Right lobe of liver (tissue), 6 donors: ENCODE measurements at regions not wholly inside any gene's neighbourhood (a gene's known extent, or its start where the extent isn't known, plus 50 kb on each side); places are given as distances from the start of the nearest gene placed in this dataset.

Experiments used
- ATAC-seq, 4 donors: fragments of 200-7000 bp; cut with Tn5 transposase; one replicate each; pipeline ENCODE4 v1.9.1; 2020; ENCODE audit warnings: mild to moderate bottlenecking in 4 of 4, moderate library complexity in 4 of 4
- DNase-seq, 3 donors: peaks; one replicate each; pipeline ENCODE4 v3.0.0-alpha.2; 2020
- H3K27ac ChIP-seq, 3 donors: fragments of 200-600 bp; one replicate each; pipeline ENCODE4 v1.8.0; 2022
- H3K27me3 ChIP-seq, 2 donors: fragments of 200-600 bp; one replicate each; pipeline ENCODE4 v1.8.0; 2022
- H3K36me3 ChIP-seq, 4 donors: fragments of 200-600 bp; sonication (generic) in 1 of 4; one replicate each; pipeline versions ENCODE4 v1.5.1 to v1.8.0; 2017 to 2022; ENCODE audit warnings: control low read depth in 1 of 4
- H3K4me1 ChIP-seq, 4 donors: fragments of 200-600 bp; sonication (generic) in 1 of 4; one replicate each; pipeline versions ENCODE4 v1.5.1 to v1.8.0; 2017 to 2022; ENCODE audit warnings: control low read depth in 1 of 4
- H3K4me3 ChIP-seq, 3 donors: fragments of 200-600 bp; one replicate each; pipeline ENCODE4 v1.8.0; 2022
- H3K9me3 ChIP-seq, 4 donors: fragments of 200-600 bp; sonication (generic) in 1 of 4; one replicate each; pipeline versions ENCODE4 v1.5.1 to v1.8.0; 2017 to 2022; ENCODE audit warnings: control low read depth in 1 of 4
- CTCF ChIP-seq, 4 donors: fragments of 200-600 bp in 3 of 4; fragments of 450-650 bp in 1 of 4; IDR thresholded peaks; one replicate each; pipeline versions ENCODE4 v1.5.1 to v1.8.0; 2016 to 2022; ENCODE audit warnings: antibody characterized with exemption in 4 of 4, mild to moderate bottlenecking in 2 of 4
- POLR2A ChIP-seq: fragments of 450-650 bp; IDR thresholded peaks from one replicate; pipeline ENCODE4 v1.6.1; 2017; ENCODE audit warnings: antibody characterized with exemption, mild to moderate bottlenecking
- WGBS: methylation state at CpG from one replicate; pipeline ENCODE4 v1.1.6; 2018; ENCODE audit warnings: low coverage, low lambda C conversion rate; ENCODE audit not compliant: insufficient coverage; ENCODE audit errors: missing lambda C conversion rate; 5-methylcytosine and 5-hydroxymethylcytosine counted together
- intact Hi-C, 2 donors: fragments of 100-400 bp; cut with DNase I; formaldehyde crosslinking; loops; one replicate each; pipeline versions ENCODE4 v1.11.2 to v1.14.1; 2022
- donor health status: DM: no; HTN: yes; CAD: no.
- donor health status: DM: no; HTN: no; CAD: no.
- donor health status: DM: no; HTN: no; CAD: no.
- donor health status: DM: no; HTN: yes; CAD: no.
- donor health status: DM: no; HTN: yes; CAD: no.

DNA sequence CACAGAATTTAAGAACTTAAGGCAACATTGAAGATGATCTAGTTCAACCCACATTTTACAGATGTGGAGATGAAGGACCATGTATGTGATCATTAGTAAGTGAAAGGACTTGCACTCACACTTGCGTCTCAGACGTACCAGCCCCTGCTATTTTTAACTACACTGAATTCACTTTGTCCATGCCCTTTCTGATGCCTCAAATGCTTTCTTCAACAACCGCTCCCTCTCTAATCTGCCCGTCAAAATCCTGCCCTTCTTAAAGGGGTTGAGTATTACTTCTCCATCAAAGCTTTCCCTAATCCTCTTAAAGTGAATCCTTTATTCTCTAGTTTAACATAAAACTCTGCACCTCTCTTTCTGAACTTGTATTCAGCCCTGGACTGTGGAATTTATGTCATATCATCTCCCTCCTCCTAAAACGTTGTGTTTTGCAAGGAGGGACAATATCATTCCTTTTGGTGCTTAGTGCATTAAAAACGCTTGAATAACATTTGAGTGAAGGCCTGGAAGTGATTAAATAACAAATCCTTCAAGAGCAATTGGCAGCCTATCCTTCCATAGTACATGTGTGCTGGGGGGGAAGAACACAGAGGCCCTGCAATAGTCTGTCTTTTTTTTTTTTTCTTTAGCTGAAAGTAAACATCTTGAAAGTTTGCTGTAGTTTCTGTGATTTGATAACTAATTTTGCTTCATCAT lies 493.3 kb downstream of the LMO7 start:
- H3K27me3 ChIP-seq = no peaks in the 10 kb centered on the region
- no peak overlapping the region for H3K27ac ChIP-seq
- no peaks in the 10 kb centered on the region for H3K36me3 ChIP-seq
- no peak overlapping the region for H3K4me3 ChIP-seq
- DNase-seq (no peak), ATAC-seq (no peak)
- no peaks in the 10 kb centered on the region for H3K4me1 ChIP-seq
- 39% methylated on average over 6 of the region's 6 CpGs for WGBS
- no peak for TF ChIP-seq POLR2A
- intact Hi-C loops = no loop called here
- no peaks in the 10 kb centered on the region for H3K9me3 ChIP-seq

GRCh38 chr13:76127922-76128321 lies 491.8 kb downstream of the LMO7 start:
- no peaks in the 10 kb centered on the region for H3K36me3 ChIP-seq
- no peaks in the 10 kb centered on the region for H3K27me3 ChIP-seq
- ATAC-seq (no peak), DNase-seq (no peak)
- TF ChIP-seq CTCF (IDR thresholded peaks at IDR 0.05) = no peak
- TF ChIP-seq POLR2A = no peak
- intact Hi-C loops = no loop called here
- H3K9me3 ChIP-seq = no peaks in the 10 kb centered on the region
- H3K4me1 ChIP-seq = no peaks in the 10 kb centered on the region
- no peak overlapping the region for H3K27ac ChIP-seq
- no peak overlapping the region for H3K4me3 ChIP-seq

DNA sequence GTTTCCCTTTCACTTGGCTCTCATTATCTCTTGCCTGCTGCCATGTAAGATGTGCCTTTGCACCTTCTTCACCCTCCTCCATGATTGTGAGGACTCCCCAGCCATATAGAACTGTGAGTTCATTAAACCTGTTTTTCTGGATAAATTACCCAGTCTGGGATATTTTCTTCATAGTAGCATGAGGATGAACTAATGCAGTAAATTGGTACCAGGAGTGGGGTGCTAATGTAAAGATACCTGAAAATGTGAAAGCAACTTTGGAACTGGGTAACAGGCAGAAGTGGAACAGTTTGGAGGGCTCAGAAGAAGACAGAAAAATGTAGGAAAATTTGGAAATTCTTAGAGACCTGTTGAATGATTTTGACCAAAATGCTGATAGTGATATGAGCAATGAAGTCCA lies 487.4 kb downstream of the LMO7 start:
- DNase-seq = no peak
- TF ChIP-seq POLR2A (no peak), CTCF (IDR thresholded peaks at IDR 0.05) (no peak)
- no peak for ATAC-seq
- H3K36me3 ChIP-seq = no peaks in the 10 kb centered on the region
- no peak overlapping the region for H3K4me3 ChIP-seq
- intact Hi-C loops = no loop called here
- no peak overlapping the region for H3K27ac ChIP-seq
- no peaks in the 10 kb centered on the region for H3K27me3 ChIP-seq
- H3K9me3 ChIP-seq = peaks cover 0 to 2% (median 0%) of the 10 kb centered on the region in 4 donors
- no peaks in the 10 kb centered on the region for H3K4me1 ChIP-seq

- TF ChIP-seq CTCF (IDR thresholded peaks at IDR 0.05) (no peak), POLR2A (no peak)
These were observed 480.7 kb downstream of the LMO7 start for GRCh38 chr13:76116751-76117360.

GRCh38 chr13:76106763-76107162 lies 470.6 kb downstream of the LMO7 start:
- H3K27me3 ChIP-seq = no peaks in the 10 kb centered on the region
- H3K4me1 ChIP-seq = no peaks in the 10 kb centered on the region
- H3K36me3 ChIP-seq = no peaks in the 10 kb centered on the region
- intact Hi-C loops = no loop called here
- 0% methylated on average over 1 of the region's 1 CpG for WGBS
- ATAC-seq (no peak), DNase-seq (no peak)
- H3K27ac ChIP-seq = no peak overlapping the region
- no peak overlapping the region for H3K4me3 ChIP-seq
- H3K9me3 ChIP-seq = no peaks in the 10 kb centered on the region
- no peak for TF ChIP-seq POLR2A
- TF ChIP-seq CTCF (IDR thresholded peaks at IDR 0.05) = no peak

More at GRCh38 chr13:76116751-76117360, 480.7 kb downstream of the LMO7 start:
- H3K4me1 ChIP-seq = no peaks in the 10 kb centered on the region
- H3K4me3 ChIP-seq = no peak overlapping the region
- DNase-seq = no peak
- WGBS = 31% methylated on average over 2 of the region's 2 CpGs
- H3K27ac ChIP-seq = no peak overlapping the region
- ATAC-seq = no peak
- peaks cover 0 to 2% (median 0%) of the 10 kb centered on the region in 4 donors for H3K9me3 ChIP-seq
- H3K36me3 ChIP-seq = no peaks in the 10 kb centered on the region
- intact Hi-C loops = no loop called here
- H3K27me3 ChIP-seq = no peaks in the 10 kb centered on the region
